ENCODE measurements at regions not wholly inside any gene's neighbourhood (a gene's known extent, or its start where the extent isn't known, plus 50 kb on each side); places are given as distances from the start of the nearest gene placed in this dataset.

DNA sequence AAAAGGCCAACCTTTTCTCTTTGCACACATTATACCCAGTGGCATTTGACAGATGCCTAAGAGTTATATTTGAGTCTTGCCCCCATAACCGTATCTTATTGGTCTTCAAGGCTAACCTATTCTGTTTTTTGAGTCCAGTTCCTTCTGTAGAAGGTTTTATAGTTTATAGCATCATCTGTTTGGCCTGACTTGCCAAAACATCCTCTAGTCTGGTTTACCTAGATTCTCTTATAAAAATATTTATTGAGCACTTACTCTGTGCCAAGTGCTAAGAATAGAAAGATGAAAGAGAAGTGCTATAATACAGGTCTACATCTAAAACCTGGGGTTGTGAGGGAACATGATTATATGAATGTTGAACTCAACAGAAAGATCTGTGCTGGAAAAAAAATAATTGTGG, 55.9 kb upstream of the PIP4K2A start:
- ATAC-seq (ENCODE audit: insufficient read depth, low FRiP score) (no peak), DNase-seq (no peak)
- no peak overlapping the region for H3K4me3 ChIP-seq
- H3K4me1 ChIP-seq (ENCODE audit: control insufficient read depth in 5 of 5, insufficient read depth in 5 of 5, low read length in 5 of 5) = peaks cover 0 to 4% (median 0%) of the 10 kb centered on the region in 5 donors
- 79 to 86% methylated on average over 1 of the region's 1 CpG for WGBS, 2 donors
- H3K9ac ChIP-seq (ENCODE audit: insufficient read depth in 1 of 2, low read length in 2 of 2) = no peak overlapping the region
- H3K27me3 ChIP-seq (ENCODE audit: control insufficient read depth in 3 of 3, insufficient read depth in 3 of 3, low read length in 2 of 3) = peaks cover 0 to 2% (median 0%) of the 10 kb centered on the region in 3 donors
- no peak overlapping the region for H3K27ac ChIP-seq (ENCODE audit: low read depth in 1 of 2, low read length in 1 of 2)
- TF ChIP-seq, protein P1, sequence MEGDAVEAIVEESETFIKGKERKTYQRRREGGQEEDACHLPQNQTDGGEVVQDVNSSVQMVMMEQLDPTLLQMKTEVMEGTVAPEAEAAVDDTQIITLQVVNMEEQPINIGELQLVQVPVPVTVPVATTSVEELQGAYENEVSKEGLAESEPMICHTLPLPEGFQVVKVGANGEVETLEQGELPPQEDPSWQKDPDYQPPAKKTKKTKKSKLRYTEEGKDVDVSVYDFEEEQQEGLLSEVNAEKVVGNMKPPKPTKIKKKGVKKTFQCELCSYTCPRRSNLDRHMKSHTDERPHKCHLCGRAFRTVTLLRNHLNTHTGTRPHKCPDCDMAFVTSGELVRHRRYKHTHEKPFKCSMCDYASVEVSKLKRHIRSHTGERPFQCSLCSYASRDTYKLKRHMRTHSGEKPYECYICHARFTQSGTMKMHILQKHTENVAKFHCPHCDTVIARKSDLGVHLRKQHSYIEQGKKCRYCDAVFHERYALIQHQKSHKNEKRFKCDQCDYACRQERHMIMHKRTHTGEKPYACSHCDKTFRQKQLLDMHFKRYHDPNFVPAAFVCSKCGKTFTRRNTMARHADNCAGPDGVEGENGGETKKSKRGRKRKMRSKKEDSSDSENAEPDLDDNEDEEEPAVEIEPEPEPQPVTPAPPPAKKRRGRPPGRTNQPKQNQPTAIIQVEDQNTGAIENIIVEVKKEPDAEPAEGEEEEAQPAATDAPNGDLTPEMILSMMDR (IDR thresholded peaks at IDR 0.05; ENCODE audit: control extremely low read depth, extremely low read depth) = no peak
- peaks cover 0 to 4% (median under 1%) of the 10 kb centered on the region in 4 donors for H3K9me3 ChIP-seq (ENCODE audit: control insufficient read depth in 4 of 4, insufficient read depth in 3 of 4, low read length in 3 of 4)
- no peaks in the 10 kb centered on the region for H3K36me3 ChIP-seq (ENCODE audit: control insufficient read depth in 4 of 4, insufficient read depth in 4 of 4, low read length in 4 of 4)

DNA sequence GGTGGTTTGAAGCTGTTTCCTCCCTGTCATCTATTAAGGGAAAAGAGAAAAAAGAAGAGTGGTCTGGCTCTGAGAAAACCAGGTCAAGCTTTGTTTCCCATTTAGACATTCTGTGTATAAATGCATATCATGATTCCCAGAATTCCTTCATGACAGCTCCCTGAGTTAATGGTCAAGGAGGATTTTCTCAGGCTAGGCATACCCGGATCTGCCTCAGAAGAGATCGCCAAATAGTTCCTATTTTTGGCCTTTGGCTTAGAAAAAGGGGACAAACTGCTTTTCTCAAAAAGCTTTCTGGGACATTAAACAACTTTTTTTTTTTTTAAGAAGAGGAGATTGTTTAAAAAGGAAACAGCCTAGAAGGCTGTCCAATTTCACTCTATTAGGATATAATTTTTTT, 53.5 kb upstream of the PIP4K2A start:
- no peak for DNase-seq
- H3K4me1 ChIP-seq (ENCODE audit: control insufficient read depth in 5 of 5, insufficient read depth in 5 of 5, low read length in 5 of 5) = peaks cover 0 to 4% (median 0%) of the 10 kb centered on the region in 5 donors
- H3K4me3 ChIP-seq = no peak overlapping the region
- peaks cover 0 to 2% (median 0%) of the 10 kb centered on the region in 3 donors for H3K27me3 ChIP-seq (ENCODE audit: control insufficient read depth in 3 of 3, insufficient read depth in 3 of 3, low read length in 2 of 3)
- TF ChIP-seq, protein P1 (IDR thresholded peaks at IDR 0.05; ENCODE audit: control extremely low read depth, extremely low read depth) = no peak
- WGBS, 2 donors = 75 to 87% methylated on average over 2 of the region's 2 CpGs
- no peaks in the 10 kb centered on the region for H3K36me3 ChIP-seq (ENCODE audit: control insufficient read depth in 4 of 4, insufficient read depth in 4 of 4, low read length in 4 of 4)
- H3K9me3 ChIP-seq (ENCODE audit: control insufficient read depth in 4 of 4, insufficient read depth in 3 of 4, low read length in 3 of 4) = peaks cover 0 to 4% (median under 1%) of the 10 kb centered on the region in 4 donors
- ATAC-seq (ENCODE audit: insufficient read depth, low FRiP score) = no peak
- H3K27ac ChIP-seq (ENCODE audit: low read depth in 1 of 2, low read length in 1 of 2) = no peak overlapping the region
- no peak overlapping the region for H3K9ac ChIP-seq (ENCODE audit: insufficient read depth in 1 of 2, low read length in 2 of 2)

DNA sequence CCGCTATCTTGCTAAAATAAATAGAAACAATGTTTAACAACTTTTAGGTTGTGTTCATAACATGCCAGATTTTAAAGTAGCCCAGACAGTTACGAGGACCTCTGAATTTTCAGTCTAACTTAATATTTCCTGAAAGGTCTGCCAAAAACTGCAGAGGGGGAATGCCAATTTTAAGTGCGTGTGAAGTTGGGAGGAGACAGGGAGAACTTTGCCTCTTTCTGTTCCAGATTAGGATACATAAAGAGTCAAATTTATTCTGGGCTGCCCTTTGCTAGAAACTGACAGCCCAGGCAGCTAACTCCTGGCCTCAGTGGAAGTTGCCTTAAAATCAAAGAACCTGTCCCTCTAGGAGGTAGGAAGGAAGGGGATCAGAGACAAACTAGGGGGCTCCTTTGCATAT, 52.3 kb upstream of the PIP4K2A start:
- H3K9ac ChIP-seq (ENCODE audit: insufficient read depth in 1 of 2, low read length in 2 of 2) = no peak overlapping the region
- WGBS, 2 donors = 46 to 72% methylated on average over 3 of the region's 3 CpGs
- H3K36me3 ChIP-seq (ENCODE audit: control insufficient read depth in 4 of 4, insufficient read depth in 4 of 4, low read length in 4 of 4) = no peaks in the 10 kb centered on the region
- H3K4me1 ChIP-seq (ENCODE audit: control insufficient read depth in 5 of 5, insufficient read depth in 5 of 5, low read length in 5 of 5) = peaks cover 0 to 4% (median 0%) of the 10 kb centered on the region in 5 donors
- TF ChIP-seq, protein P1 (IDR thresholded peaks at IDR 0.05; ENCODE audit: control extremely low read depth, extremely low read depth) = no peak
- peaks cover 0 to 2% (median 0%) of the 10 kb centered on the region in 3 donors for H3K27me3 ChIP-seq (ENCODE audit: control insufficient read depth in 3 of 3, insufficient read depth in 3 of 3, low read length in 2 of 3)
- H3K9me3 ChIP-seq (ENCODE audit: control insufficient read depth in 4 of 4, insufficient read depth in 3 of 4, low read length in 3 of 4) = peaks cover 0 to 4% (median under 1%) of the 10 kb centered on the region in 4 donors
- no peak overlapping the region for H3K4me3 ChIP-seq
- peak in 1 of 3 donors; percentile 24 for DNase-seq
- ATAC-seq (ENCODE audit: insufficient read depth, low FRiP score) = no peak
- peak overlapping the region in 1 of 2 donors; percentile 22 for H3K27ac ChIP-seq (ENCODE audit: low read depth in 1 of 2, low read length in 1 of 2)

All from lung (tissue), 11 donors.